Body of pancreas (tissue), 4 donors: ENCODE measurements at regions not wholly inside any gene's neighbourhood (a gene's known extent, or its start where the extent isn't known, plus 50 kb on each side); places are given as distances from the start of the nearest gene placed in this dataset.

Source experiments
- CTCF ChIP-seq, 7 experiments: fragments of 450-650 bp in 4 of 7; fragments of 200-600 bp in 3 of 7; sonication (generic) in 3 of 7; IDR thresholded peaks; one replicate each; pipeline ENCODE4 v1.5.1; 2016 to 2019; ENCODE audit warnings: antibody characterized with exemption in 7 of 7
- POLR2A ChIP-seq, 3 donors: fragments of 450-650 bp; IDR thresholded peaks; one replicate each; pipeline ENCODE4 v1.6.1; 2016; ENCODE audit warnings: antibody characterized with exemption in 3 of 3, mild to moderate bottlenecking in 2 of 3

- TF ChIP-seq CTCF (IDR thresholded peaks at IDR 0.05) (no peak), POLR2A (IDR thresholded peaks at IDR 0.05) (no peak)
These were observed 117.6 kb downstream of the KIF26A start for GRCh38 chr14:104256025-104256424.
